WTC11 (cell line): ENCODE measurements at regions not wholly inside any gene's neighbourhood (a gene's known extent, or its start where the extent isn't known, plus 50 kb on each side); places are given as distances from the start of the nearest gene placed in this dataset.

Experiments used
- IRF1 ChIP-seq: sonication (generic); formaldehyde crosslinking; IDR thresholded peaks from 2 replicates; pipeline ENCODE4 v1.8.0; 2023; ENCODE audit warnings: missing genetic modification reagents
- SP1 ChIP-seq: sonication (generic); formaldehyde crosslinking; conservative IDR thresholded peaks from 2 replicates; pipeline ENCODE4 v1.8.1; 2022; ENCODE audit warnings: missing genetic modification reagents
- USF1 ChIP-seq: sonication (generic); formaldehyde crosslinking; IDR thresholded peaks from 2 replicates; pipeline ENCODE4 v1.8.0; 2022; ENCODE audit warnings: mild to moderate bottlenecking, missing genetic modification reagents
- ZBTB43 ChIP-seq: sonication (generic); formaldehyde crosslinking; IDR thresholded peaks from 2 replicates; pipeline ENCODE4 v1.8.1; 2023; ENCODE audit warnings: mild to moderate bottlenecking, missing genetic modification reagents

- TF ChIP-seq ZBTB43: no peak
- TF ChIP-seq SP1 (CRISPR knock-in tag): no peak
- TF ChIP-seq IRF1: no peak
- TF ChIP-seq USF1 (CRISPR knock-in tag): no peak
Measured at GRCh38 chr4:68765876-68766275, 49.9 kb upstream of the UGT2B10 start (continued).
